Testis (tissue), 2 donors: ENCODE measurements at regions not wholly inside any gene's neighbourhood (a gene's known extent, or its start where the extent isn't known, plus 50 kb on each side); places are given as distances from the start of the nearest gene placed in this dataset.
"Not testable (repeated sequence)": the region's sequence is repeated elsewhere in the genome, so short reads cannot be mapped to it uniquely, and the experiment has no call there.

Source experiments
- DNase-seq: peaks from one replicate; pipeline ENCODE4 v3.0.0-alpha.2; 2019
- H3K27ac ChIP-seq, 2 donors: fragments of 200-600 bp; sonication (generic); one replicate each; pipeline ENCODE4 v1.5.1; 2019
- H3K27me3 ChIP-seq: fragments of 200-600 bp; sonication (generic); one replicate; pipeline ENCODE4 v1.5.1; 2019
- H3K36me3 ChIP-seq: fragments of 200-600 bp; sonication (generic); one replicate; pipeline ENCODE4 v1.5.1; 2017; ENCODE audit warnings: low read depth; ENCODE audit errors: missing control alignments
- H3K4me1 ChIP-seq: fragments of 200-600 bp; sonication (generic); one replicate; pipeline ENCODE4 v1.5.1; 2019
- H3K4me3 ChIP-seq, 2 donors: fragments of 200-600 bp; sonication (generic); one replicate each; pipeline ENCODE4 v1.5.1; 2017 to 2019
- H3K9me3 ChIP-seq: fragments of 200-600 bp; sonication (generic); one replicate; pipeline ENCODE4 v1.5.1; 2017
- CTCF ChIP-seq, 3 experiments: fragments of 450-650 bp in 2 of 3; fragments of 200-600 bp in 1 of 3; sonication (generic) in 1 of 3; IDR thresholded peaks; one replicate each; pipeline ENCODE4 v1.5.1; 2016 to 2019; ENCODE audit warnings: antibody characterized with exemption in 3 of 3, mild to moderate bottlenecking in 2 of 3, moderate library complexity in 1 of 3
- POLR2A ChIP-seq: fragments of 450-650 bp; IDR thresholded peaks from one replicate; pipeline ENCODE4 v1.6.1; 2017; ENCODE audit warnings: antibody characterized with exemption, mild to moderate bottlenecking, moderate library complexity
- WGBS, 2 donors: methylation state at CpG; one replicate each; pipeline ENCODE4 v1.1.5; 2018; 5-methylcytosine and 5-hydroxymethylcytosine counted together
- intact Hi-C: fragments of 100-400 bp; cut with DNase I; formaldehyde crosslinking; loops from one replicate; pipeline ENCODE4 v1.15.1; 2023; ENCODE audit warnings: low total_unique reads

- H3K27ac ChIP-seq, intact Hi-C loops, H3K4me1 ChIP-seq, H3K36me3 ChIP-seq, H3K9me3 ChIP-seq, DNase-seq, H3K27me3 ChIP-seq, H3K4me3 ChIP-seq: not testable (repeated sequence)
- WGBS, 2 donors, result 91 to 96% methylated on average over 1 of the region's 1 CpG
Measured at GRCh38 chr1:24268555-24268954, 50.6 kb upstream of the GRHL3 start.

GRCh38 chr1:24266998-24267397 lies 52.2 kb upstream of the GRHL3 start:
- H3K9me3 ChIP-seq, result no peaks in the 10 kb centered on the region
- no peaks in the 10 kb centered on the region for H3K27me3 ChIP-seq
- no peak overlapping the region for H3K4me3 ChIP-seq
- intact Hi-C loops, result no loop called here
- no peaks in the 10 kb centered on the region for H3K36me3 ChIP-seq
- TF ChIP-seq POLR2A (no peak), CTCF (IDR thresholded peaks at IDR 0.05) (no peak)
- no peak for DNase-seq
- no peaks in the 10 kb centered on the region for H3K4me1 ChIP-seq
- H3K27ac ChIP-seq, result no peak overlapping the region
- WGBS, 2 donors, result 62 to 79% methylated on average over 3 of the region's 3 CpGs

GRCh38 chr1:24266398-24266941 lies 52.7 kb upstream of the GRHL3 start:
- Histone ChIP-seq H3K4me1 (no peaks in the 10 kb centered on the region), H3K4me3 (no peak overlapping the region), H3K36me3 (no peaks in the 10 kb centered on the region), H3K27me3 (no peaks in the 10 kb centered on the region), H3K9me3 (no peaks in the 10 kb centered on the region), H3K27ac (no peak overlapping the region)
- DNase-seq, result no peak
- TF ChIP-seq POLR2A (no peak), CTCF (IDR thresholded peaks at IDR 0.05) (no peak)
- 57 to 75% methylated on average over 9 of the region's 9 CpGs for WGBS, 2 donors
- intact Hi-C loops, result no loop called here

GRCh38 chr1:24263746-24264145 lies 55.4 kb upstream of the GRHL3 start:
- Histone ChIP-seq H3K36me3 (no peaks in the 10 kb centered on the region), H3K4me3 (no peak overlapping the region), H3K27ac (no peak overlapping the region), H3K27me3 (no peaks in the 10 kb centered on the region), H3K9me3 (no peaks in the 10 kb centered on the region), H3K4me1 (no peaks in the 10 kb centered on the region)
- TF ChIP-seq POLR2A (no peak), CTCF (IDR thresholded peaks at IDR 0.05) (no peak)
- intact Hi-C loops, result no loop called here
- 90% methylated on average over 1 of the region's 1 CpG for WGBS, 2 donors
- DNase-seq, result no peak

- no peak for DNase-seq
- intact Hi-C loops, result no loop called here
- Histone ChIP-seq H3K27ac (no peak overlapping the region), H3K27me3 (no peaks in the 10 kb centered on the region), H3K4me3 (no peak overlapping the region), H3K9me3 (no peaks in the 10 kb centered on the region), H3K4me1 (no peaks in the 10 kb centered on the region), H3K36me3 (no peaks in the 10 kb centered on the region)
- TF ChIP-seq CTCF (IDR thresholded peaks at IDR 0.05) (no peak), POLR2A (no peak)
- WGBS, 2 donors, result 90 to 94% methylated on average over 4 of the region's 4 CpGs
Measured at GRCh38 chr1:24263211-24263610, 55.9 kb upstream of the GRHL3 start.
